HG03342 (cell line): ENCODE measurements at regions not wholly inside any gene's neighbourhood (a gene's known extent, or its start where the extent isn't known, plus 50 kb on each side); places are given as distances from the start of the nearest gene placed in this dataset.
"Not testable (repeated sequence)": the region's sequence is repeated elsewhere in the genome, so short reads cannot be mapped to it uniquely, and the experiment has no call there.

Source experiments
- ATAC-seq: cut with Tn5 transposase; IDR thresholded peaks from one replicate; pipeline ENCODE4 v1.9.1; 2021; ENCODE audit warnings: mild to moderate bottlenecking, moderate library complexity; ENCODE audit not compliant: unreplicated experiment

DNA sequence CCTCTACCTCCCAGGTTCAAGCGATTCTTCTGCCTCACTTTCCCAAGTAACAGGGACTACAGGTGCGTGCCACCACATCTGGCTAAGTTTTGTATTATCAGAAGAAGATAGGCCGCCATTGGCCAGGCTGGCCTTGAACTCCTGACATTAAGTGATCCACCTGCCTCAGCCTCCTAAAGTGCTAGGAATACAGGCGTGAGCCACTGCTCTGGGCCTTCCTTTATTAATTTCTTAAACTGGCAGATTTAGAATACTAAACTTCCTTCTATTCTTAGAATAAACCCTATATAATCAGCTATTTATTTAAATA lies 86.6 kb downstream of the HFE start:
- no peak for ATAC-seq

DNA sequence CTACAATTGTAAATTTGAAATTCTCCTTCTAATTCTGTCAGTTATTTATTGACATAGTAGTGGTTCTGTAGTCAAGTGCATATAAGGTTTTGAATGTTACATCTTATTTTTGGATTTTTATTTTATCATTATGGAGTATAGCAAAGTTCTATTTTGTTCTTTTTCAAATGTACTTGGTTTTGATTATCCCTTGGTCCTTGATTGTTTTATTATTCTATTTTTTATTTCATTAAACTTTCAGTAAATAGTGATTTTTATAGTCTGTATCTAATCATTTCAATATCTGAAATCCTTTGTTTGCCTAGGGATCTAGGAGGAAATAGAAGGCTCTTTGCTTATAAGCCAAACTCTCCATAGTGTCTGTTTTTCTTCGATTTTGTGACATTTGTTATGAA lies 87.8 kb downstream of the HFE start:
- ATAC-seq = no peak

DNA sequence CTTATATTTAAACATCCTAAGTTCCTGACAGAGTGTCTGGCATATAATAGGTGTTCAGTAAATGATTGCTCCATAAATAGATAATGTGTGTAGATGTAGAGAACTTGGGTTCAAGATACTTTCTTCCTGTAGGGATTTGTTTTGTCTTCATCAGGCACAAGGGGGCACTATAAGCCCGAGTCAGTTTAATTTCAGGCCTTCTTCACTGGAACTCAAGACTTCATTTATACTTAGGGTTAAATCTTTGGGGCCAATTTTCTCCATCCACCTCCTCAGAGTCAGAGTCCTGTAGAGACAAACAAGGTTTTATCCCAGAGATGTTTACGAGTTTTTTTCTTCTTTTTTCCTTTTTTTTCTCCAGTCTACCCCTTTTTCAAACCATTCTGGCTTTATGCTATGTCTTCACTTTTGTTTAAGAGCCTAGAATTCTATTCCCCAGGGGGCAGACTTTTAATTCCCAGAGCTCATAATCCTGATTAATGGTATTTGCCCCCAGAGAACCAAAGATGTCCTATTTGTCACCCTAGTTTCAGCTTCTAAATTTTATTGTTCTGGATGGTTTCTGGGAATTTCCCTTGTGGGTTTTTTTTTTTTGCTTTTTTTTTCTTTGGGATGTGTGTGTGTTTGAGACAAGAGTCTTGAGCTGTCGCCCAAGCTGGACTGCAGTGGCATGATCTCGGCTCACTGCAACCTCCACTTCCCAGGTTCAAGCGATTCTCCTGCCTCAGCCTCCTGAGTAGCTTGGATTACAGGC lies 88.4 kb downstream of the HFE start:
- ATAC-seq = no peak

DNA sequence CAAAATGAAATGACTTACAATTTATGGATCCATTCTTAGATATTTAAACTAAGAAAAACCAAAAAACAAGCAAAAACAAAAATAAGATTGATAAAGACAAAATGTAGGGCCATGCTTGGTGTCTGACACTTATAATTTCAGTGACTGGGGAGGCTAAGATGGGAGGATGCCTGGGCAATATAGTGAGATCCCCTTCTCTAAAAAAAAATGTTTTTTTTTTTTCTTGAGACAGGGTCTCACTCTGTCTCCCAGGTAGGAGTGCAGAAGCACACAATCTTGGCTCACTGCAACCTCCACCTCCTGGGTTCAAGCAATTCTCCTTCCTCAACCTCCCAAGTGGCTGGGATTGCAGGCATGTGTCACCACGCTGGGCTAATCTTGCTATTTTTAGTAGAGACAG lies 92.4 kb downstream of the HFE start:
- ATAC-seq = no peak

DNA sequence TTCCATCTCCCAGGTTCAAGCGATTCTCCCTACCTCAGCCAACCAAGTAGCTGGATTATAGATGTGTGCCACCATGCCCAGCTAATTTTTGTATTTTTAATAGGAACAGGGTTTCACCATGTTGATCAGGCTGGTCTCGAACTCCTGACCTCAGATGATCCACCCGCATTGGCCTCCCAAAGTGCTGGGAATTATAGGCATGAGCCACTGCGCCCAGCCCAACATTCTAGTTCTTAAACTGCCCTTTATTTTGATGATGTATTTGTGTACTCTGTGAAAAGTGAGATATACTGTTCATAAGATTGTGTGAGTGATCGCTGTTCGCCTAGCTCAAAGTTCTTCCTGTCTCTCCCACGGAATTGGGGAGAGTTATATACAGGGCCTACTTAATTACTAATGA lies 93.1 kb downstream of the HFE start:
- ATAC-seq = no peak

DNA sequence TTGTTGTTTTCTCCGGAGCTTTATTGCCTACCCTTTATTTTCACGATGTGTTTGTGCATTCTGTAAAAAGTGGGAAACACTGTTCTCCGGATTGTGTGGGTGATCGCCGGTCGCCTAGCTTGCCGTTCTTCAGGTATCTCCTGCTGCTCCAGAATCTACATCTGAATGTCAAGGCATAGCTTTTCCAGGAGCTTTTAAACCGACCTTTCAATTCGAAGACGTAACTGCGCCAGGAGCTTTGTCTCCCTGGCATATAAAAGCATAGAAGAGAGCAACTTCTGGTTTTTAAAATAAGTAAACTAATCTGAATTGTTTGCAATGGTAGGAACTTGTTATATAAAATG lies 96.0 kb downstream of the HFE start:
- no peak for ATAC-seq

DNA sequence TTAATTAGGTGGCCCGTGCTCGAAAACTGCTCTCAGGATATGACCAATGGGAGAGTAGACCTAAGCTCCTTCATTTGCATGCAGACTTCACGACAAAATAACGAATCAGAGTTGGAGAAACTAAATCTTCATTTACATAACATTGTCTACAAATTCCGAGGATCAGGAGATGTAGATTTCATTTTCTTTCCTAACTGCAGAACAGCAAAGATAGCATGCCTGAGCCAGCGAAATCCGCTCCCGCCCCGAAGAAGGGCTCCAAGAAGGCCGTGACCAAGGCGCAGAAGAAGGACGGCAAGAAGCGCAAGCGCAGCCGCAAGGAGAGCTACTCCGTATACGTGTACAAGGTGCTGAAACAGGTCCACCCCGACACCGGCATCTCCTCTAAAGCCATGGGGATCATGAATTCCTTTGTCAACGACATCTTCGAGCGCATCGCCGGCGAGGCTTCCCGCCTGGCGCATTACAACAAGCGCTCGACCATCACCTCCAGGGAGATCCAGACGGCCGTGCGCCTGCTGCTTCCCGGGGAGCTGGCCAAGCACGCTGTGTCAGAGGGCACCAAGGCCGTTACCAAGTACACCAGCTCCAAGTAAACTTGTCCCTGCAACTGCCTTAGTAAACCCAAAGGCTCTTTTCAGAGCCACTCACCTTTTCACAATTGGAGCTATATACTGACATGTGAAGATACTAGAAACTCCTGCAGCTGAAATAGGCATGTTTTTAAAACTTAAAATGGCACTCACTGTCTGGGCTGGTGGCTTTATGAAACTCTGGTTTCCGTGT lies 96.5 kb downstream of the HFE start:
- ATAC-seq = no peak

DNA sequence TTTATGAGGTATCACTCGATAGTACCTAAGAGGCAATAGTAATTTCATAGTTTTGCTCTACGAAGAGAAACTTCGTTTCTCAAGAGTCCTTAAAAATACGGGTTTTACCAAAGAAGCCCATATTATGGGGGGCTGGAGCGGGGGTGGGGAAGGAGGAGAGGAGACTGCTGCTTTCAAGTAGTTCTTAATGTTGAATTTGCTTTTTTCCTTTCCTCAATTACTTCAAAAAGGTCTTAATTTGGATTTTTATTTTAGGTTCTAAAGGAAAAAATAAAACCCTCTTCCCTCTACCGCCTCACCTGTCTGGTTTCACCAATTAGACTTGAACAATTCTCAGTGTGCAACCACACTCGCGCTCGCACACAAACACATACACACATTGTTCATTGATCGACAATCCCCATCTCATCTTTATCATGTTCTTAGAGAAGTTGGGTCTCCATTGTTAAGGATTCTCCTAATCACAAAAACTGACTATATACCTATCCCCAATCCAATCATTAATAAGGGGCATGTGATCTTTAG lies 97.2 kb downstream of the HFE start:
- no peak for ATAC-seq

DNA sequence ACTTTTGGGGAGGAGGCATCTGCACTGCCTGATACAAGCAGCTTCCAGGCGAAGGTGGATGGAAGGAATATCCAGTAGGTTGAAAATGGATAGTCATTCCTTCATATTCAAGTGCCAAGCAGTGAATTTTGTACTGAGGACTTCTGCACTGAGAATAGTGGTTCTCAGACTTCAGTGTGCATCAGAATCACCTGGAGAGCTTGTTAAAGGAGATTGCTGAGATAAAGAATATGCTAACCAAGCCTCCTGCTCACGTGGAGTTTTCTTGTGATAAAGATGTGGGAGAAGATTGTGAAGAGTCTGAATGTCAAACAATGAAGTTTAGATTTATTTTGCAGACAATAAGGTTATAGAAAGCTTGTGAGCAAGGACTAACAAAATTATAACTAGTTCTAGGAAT lies 97.8 kb downstream of the HFE start:
- no peak for ATAC-seq

DNA sequence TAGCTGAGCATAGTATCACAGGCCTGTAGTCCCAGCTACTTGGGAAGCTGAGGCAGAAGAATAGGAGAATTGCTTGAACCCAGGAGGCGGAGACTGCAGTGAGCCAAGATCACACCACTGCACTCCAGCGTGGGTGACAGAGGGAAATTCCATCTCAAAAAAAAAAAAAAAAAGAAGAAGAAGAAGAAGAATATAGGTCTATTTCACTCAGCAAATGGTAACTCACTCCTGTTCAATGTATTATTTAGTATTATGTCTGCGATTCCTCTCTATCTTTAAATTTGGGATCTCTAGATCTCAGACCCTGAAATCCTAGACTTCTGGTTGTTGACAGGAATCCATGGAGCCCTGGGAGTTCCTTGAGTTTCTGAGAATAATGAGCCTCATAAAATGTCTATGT lies 98.6 kb downstream of the HFE start:
- no peak for ATAC-seq

DNA sequence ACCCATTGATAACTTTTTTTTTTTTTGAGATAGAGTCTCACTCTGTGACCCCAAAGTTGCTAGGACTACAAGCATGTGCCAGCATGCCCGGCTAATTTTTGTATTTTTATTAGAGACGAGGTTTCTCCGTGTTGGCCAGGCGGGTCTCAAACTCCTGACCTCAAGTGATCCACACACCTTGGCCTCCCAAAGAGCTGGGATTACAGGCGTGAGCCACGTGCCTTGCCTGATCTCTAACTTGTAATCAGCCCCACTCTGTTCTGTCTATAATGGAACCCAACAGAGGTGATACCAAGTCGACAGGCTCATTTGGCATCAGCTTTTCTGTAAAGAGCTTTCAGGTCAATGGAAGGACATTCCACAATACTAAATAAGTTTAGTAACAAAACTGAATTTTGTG lies 99.4 kb downstream of the HFE start:
- no peak for ATAC-seq

DNA sequence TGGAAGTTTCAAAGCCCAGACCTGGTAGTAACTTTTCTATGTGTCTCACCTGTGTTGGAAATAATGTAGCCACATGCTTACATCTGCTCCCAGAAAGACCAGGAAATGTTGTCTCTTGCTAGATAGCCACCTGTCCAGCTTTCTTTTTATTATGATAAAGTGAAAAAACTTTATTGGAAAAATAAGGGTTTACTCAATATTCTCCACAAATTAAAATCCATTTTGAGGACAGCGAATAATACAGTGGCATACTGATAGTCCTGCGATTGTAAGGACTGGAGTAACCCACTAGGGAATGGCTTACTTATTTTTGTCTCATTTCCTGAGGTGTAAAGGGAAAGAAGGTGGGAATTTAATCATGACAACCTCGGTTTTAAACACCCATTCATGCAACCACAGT lies 100.1 kb downstream of the HFE start:
- ATAC-seq = no peak

DNA sequence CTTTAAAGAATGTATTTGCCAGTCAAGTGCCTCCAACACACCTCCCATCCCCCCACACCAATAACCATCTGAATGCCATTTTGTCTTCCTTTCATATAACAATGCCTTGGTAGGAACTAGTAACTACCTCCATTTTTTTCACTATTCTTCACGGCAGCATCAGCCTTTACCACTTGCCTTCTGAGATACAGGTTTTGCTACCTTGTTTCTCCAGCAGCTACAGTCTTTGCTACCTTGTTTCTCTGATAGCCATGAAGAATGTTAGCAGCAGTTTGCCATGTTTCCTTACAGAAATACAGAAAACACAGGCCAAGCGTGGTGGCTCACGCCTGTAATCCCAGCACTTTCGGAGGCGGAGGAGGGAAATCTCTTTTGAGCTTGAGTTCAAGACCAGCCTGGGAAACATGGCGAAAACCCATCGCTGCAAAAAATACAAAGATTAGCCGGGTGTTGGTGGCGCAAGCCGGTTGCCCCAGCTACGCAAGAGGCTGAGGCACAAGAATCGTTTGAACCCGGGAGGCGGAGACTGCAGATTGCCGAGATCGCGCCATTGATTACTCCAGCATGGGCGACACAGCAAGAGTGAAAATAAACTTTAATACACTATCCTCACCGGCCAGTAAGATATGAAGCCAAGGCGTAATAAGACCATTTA lies 100.9 kb downstream of the HFE start:
- ATAC-seq = peak; percentile 9

DNA sequence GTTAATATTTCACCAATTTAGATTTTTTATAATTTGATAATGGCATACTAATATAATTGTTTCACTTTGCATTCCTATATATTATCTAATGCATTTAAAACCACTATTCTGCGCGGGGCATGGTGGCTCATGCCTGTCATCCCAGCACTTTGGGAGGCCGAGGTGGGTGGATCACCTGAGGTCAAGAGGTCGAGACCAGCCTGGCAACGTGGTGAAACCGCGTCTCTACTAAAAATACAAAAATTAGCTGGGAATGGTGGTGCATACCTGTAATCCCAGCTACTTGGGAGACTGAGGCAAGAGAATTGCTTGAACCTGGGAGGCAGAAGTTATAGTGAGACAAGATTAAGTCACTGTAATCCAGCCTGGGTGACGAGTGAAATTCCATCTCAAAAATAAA lies 104.3 kb downstream of the HFE start:
- not testable (repeated sequence) for ATAC-seq

DNA sequence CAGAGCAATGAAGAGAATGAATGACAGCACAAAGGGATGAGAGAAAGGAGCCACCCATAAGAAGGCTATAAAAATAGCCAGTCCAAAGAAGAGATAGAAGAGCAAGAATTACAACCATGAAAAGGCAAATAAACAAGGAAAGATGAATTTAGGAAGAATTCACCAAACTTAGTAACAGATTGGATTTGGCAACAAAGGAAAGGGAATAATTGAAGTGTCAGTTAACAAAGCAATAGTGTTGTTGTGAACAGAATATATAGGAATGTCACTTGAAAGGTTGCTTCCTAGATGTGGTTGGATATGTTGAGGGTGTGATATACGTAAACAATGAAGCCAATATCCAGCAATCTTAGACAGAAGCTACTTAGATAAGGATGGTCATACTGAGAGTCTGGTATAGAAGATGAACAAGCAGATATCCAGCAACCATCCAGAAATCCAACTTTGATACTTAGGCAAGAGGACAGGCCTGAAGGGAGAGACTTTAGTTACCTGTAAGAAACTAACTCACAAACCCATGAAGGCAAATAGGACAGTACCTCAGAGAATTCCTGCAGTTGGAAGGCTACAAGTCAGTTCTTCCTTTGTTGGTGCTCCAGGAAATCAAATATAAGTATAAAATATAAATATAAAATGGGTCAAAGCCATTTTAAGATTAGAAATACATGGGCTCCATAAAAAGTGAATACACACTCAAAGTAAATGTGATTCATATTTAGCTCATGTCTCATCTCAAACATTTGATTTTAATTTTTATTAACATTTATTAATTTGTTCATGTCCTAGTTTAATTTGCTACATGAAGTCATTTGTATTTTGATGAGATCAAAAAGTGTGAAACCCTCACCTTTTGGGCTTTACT lies 106.5 kb downstream of the HFE start:
- ATAC-seq = no peak

DNA sequence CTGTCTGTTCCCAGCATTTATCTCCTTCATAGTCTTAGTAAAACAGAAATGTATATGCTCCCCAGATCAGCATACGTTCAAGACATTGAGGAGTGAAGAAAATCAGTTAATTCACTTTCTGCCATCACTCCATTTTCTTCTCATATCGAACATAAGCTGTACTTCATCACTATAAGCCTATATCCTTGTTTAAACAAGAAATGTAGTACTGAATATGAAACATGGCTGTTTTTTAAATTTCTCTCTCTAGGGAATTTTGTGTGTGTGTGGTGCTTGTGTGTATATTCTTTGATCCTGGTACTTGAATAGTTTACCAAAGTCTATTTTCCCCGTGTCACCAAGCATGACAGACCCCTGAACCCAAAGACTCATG lies 107.1 kb downstream of the HFE start:
- ATAC-seq = no peak

DNA sequence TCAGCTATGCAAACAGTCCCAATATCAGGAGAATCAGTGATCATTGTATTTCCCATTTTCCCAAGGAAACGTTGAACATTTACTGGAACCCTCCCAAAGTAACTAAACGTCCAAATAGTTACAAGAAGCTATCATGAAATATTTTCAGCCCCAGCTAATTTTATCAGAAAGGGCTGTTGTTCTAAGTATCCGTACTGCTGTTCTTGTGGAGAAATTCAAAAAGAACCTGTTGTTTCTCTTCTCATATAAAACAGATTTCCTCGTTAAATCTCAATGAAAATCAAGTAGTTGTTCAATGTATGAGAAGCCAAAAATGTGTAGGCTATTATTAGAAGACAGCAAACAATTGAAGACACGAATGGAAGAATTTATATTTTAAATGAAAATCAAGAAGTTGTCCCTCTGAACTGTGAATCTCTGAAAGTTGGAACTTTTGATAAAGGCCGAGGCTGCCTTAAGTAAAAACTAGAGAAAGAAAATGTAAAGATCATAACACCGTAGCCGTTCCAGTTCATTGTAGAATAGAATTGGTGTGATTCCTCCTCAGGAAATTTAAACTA lies 107.7 kb downstream of the HFE start:
- ATAC-seq = no peak

DNA sequence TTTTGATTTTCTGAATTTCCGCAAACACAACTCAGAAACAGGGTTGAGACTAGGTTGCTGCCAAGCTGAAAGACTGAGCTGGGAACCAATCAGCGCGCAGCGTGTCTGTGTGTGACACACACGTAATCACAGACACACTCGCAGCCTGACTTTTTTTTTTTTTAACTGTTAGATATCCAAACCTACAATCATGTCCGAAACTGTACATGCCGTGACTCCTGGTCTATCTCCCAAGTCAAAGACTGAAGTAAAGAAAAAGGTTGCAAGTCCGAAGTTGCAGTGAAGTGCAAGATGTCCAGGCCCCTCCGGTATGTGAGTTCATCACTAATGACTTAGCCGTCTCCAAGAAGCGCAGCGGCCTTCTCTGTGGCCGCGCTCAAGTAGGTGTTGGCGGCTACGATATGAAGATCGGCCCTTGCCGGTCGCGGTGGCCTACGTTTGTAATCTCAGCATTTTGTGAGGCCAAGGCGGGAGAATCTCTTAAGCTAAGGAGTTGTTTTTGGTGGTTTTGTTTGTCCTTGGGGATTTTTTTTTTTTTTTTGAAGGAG lies 108.2 kb downstream of the HFE start:
- peak; percentile 22 for ATAC-seq

DNA sequence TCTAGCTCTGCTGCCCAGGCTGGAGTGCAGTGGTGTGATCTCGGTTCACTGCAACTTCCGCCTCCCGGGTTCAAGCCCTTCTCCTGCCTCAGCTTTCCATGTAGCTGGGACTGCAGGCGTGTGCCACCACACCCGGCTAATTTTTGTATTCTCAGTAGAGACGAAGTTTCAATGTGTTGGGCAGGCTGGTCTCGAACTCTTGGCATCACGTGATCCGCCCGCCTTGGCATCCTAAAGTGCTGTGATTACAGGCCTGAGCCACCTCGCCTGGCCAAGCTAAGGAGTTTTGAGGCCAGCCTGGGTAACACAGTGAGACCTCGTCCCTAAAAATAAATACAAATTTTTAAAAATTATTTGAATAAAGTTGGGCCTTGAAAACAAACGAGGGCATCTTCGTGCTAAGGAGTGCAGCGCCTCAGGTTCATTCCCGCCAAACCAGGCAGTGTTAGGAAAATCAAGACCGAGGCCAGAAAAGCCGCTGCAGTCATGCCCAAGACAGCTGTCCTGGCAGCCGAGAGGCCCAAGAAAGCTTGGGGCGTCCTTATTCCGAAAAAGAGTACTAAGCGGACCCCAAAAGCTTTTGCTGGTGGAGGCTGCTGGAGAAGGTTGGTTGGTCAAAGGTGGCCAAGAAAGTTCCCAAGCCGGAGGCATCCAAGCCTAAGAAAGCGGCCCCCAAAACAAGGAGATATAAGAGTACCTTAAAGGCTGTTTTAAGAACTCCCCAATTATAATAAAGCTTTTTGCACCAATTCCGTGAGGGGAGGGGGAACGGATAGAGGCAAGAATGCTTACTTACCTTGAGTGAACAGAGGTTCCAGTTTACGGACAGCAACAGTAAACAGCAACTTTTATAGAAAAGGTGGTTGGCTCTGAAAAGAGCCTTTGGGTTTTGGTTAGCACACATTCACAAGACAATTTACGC lies 109.0 kb downstream of the HFE start:
- ATAC-seq = no peak
